Dedifferentiated amniotic fluid mesenchymal stem cell (primary cell): ENCODE measurements at regions not wholly inside any gene's neighbourhood (a gene's known extent, or its start where the extent isn't known, plus 50 kb on each side); places are given as distances from the start of the nearest gene placed in this dataset.

Experiments
- DNase-seq: peaks from one replicate; pipeline ENCODE4 v3.0.0-alpha.2; 2016; ENCODE audit errors: extremely low spot score

- no peak for DNase-seq
Measured at GRCh38 chr15:94008104-94009074, 223.0 kb upstream of the MCTP2 start.

- DNase-seq, result no peak
Measured at GRCh38 chr15:94004697-94005096, 226.7 kb upstream of the MCTP2 start.

GRCh38 chr15:94002041-94002440 is 229.3 kb upstream of the MCTP2 start:
- DNase-seq, result no peak

GRCh38 chr15:94001255-94001801 is 230.0 kb upstream of the MCTP2 start:
- DNase-seq, result no peak

GRCh38 chr15:94000606-94001005 is 230.8 kb upstream of the MCTP2 start:
- DNase-seq, result no peak

- DNase-seq, result no peak
Measured at GRCh38 chr15:93997071-93997658, 234.2 kb upstream of the MCTP2 start.

GRCh38 chr15:93989440-93989998 is 241.8 kb upstream of the MCTP2 start:
- DNase-seq, result no peak

GRCh38 chr15:93987068-93987467 is 244.3 kb upstream of the MCTP2 start:
- DNase-seq, result no peak

- DNase-seq, result no peak
Measured at GRCh38 chr15:93986400-93986984, 244.9 kb upstream of the MCTP2 start.

GRCh38 chr15:93985925-93986324 is 245.4 kb upstream of the MCTP2 start:
- DNase-seq, result no peak

- DNase-seq, result no peak
Measured at GRCh38 chr15:93985176-93985575, 246.2 kb upstream of the MCTP2 start.

- no peak for DNase-seq
Measured at GRCh38 chr15:93983526-93983925, 247.8 kb upstream of the MCTP2 start.

- no peak for DNase-seq
Measured at GRCh38 chr15:93982226-93982727, 249.1 kb upstream of the MCTP2 start.

GRCh38 chr15:93981706-93982105 is 249.7 kb upstream of the MCTP2 start:
- DNase-seq, result no peak

- DNase-seq, result no peak
Measured at GRCh38 chr15:93980261-93980911, 251.0 kb upstream of the MCTP2 start.

- no peak for DNase-seq
Measured at GRCh38 chr15:93974804-93975481, 256.4 kb upstream of the MCTP2 start.

GRCh38 chr15:93973287-93973686 is 258.1 kb upstream of the MCTP2 start:
- DNase-seq, result no peak

- no peak for DNase-seq
Measured at GRCh38 chr15:93968773-93969172, 262.6 kb upstream of the MCTP2 start.

- DNase-seq, result no peak
Measured at GRCh38 chr15:93965304-93965908, 266.0 kb upstream of the MCTP2 start.

GRCh38 chr15:93954985-93955571 is 276.3 kb upstream of the MCTP2 start:
- DNase-seq, result no peak
